Body of pancreas (tissue), 4 donors: ENCODE measurements at regions not wholly inside any gene's neighbourhood (a gene's known extent, or its start where the extent isn't known, plus 50 kb on each side); places are given as distances from the start of the nearest gene placed in this dataset.

ENCODE experiments used
- ATAC-seq: fragments of 150-250 bp; one replicate; pipeline ENCODE4 v1.9.1; 2016
- DNase-seq, 4 donors: peaks; one replicate each; pipeline ENCODE4 v3.0.0-alpha.2; 2019
- H3K27ac ChIP-seq, 4 donors: fragments of 200-600 bp; sonication (generic); 1 replicate in 3 of 4; 2 replicates in 1 of 4; pipeline versions ENCODE4 v1.5.1 to v1.6.1; 2016 to 2019; ENCODE audit warnings: mild to moderate bottlenecking in 1 of 4, mixed read lengths in 1 of 4, moderate library complexity in 1 of 4
- H3K27me3 ChIP-seq, 2 donors: fragments of 200-600 bp; sonication (generic); one replicate each; pipeline ENCODE4 v1.6.0; 2016; ENCODE audit warnings: mild to moderate bottlenecking in 1 of 2
- H3K36me3 ChIP-seq, 2 donors: fragments of 200-600 bp; sonication (generic); replicated peaks in 1 of 2; 2 replicates each; pipeline ENCODE4 v1.5.1; 2016; ENCODE audit warnings: low read depth in 2 of 2; ENCODE audit not compliant: insufficient read depth in 1 of 2
- H3K4me1 ChIP-seq: fragments of 200-600 bp; sonication (generic); one replicate; pipeline ENCODE4 v1.6.0; 2016
- H3K4me3 ChIP-seq, 2 donors: fragments of 200-600 bp; sonication (generic); 1 replicate in 1 of 2; 2 replicates in 1 of 2; pipeline ENCODE4 v1.5.1; 2016 to 2019
- H3K9me3 ChIP-seq, 3 donors: fragments of 200-600 bp; sonication (generic); 1 replicate in 2 of 3; 2 replicates in 1 of 3; pipeline ENCODE4 v1.5.1; 2016
- POLR2A ChIP-seq, 3 donors: fragments of 450-650 bp; IDR thresholded peaks; one replicate each; pipeline ENCODE4 v1.6.1; 2016; ENCODE audit warnings: antibody characterized with exemption in 3 of 3, mild to moderate bottlenecking in 2 of 3
- WGBS, 2 donors: methylation state at CpG; one replicate each; pipeline ENCODE4 v1.1.5; 2017; 5-methylcytosine and 5-hydroxymethylcytosine counted together
- intact Hi-C: fragments of 100-400 bp; cut with DNase I; formaldehyde crosslinking; loops from one replicate; pipeline ENCODE4 v1.15.1; 2023
- TF ChIP-seq, protein P1 (sequence below), 7 experiments: fragments of 450-650 bp in 4 of 7; fragments of 200-600 bp in 3 of 7; sonication (generic) in 3 of 7; IDR thresholded peaks; one replicate each; pipeline ENCODE4 v1.5.1; 2016 to 2019; ENCODE audit warnings: antibody characterized with exemption in 7 of 7

DNA sequence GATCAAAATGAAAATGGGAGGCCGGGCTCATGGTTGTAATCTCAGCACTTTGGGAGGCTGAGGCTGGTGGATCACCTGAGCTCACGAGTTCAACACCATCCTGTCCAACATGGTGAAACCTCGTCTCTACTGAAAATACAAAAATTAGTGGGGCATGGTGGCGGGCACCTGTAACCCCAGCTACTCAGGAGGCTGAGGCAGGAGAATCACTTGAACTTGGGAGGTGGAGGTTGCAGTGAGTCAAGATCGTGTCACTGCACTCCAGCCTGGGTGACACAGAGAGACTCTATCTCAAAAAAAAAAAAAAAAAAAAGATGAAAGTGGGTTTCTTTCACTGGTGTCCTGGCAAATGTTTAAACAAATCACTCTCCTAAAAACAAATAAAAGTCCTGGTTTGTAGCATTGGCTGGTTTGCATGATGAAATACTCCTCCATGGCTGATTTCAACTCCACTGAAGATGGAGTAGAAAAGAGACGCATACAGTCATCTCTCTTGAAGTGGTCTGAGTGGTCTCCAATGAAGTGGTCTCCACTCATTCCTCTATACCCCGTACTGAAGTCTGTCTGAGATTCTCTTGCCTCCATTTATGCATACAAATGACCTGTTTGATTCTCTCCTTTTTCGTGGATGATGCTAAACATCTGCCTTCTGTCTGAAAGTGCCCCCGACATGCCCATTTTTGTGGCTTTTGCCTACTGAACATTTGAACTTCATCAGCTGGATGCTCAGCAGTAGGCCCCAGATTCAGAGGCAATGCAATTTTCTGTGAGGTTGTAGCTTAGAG lies 153.0 kb upstream of the FAM20A start:
- Histone ChIP-seq H3K36me3 (no peaks in the 10 kb centered on the region), H3K4me1 (peaks cover 3% of the 10 kb centered on the region), H3K9me3 (no peaks in the 10 kb centered on the region), H3K27me3 (no peaks in the 10 kb centered on the region), H3K27ac (no peak overlapping the region), H3K4me3 (no peak overlapping the region)
- DNase-seq = no peak
- no peak for TF ChIP-seq POLR2A (IDR thresholded peaks at IDR 0.05)
- TF ChIP-seq, protein P1, sequence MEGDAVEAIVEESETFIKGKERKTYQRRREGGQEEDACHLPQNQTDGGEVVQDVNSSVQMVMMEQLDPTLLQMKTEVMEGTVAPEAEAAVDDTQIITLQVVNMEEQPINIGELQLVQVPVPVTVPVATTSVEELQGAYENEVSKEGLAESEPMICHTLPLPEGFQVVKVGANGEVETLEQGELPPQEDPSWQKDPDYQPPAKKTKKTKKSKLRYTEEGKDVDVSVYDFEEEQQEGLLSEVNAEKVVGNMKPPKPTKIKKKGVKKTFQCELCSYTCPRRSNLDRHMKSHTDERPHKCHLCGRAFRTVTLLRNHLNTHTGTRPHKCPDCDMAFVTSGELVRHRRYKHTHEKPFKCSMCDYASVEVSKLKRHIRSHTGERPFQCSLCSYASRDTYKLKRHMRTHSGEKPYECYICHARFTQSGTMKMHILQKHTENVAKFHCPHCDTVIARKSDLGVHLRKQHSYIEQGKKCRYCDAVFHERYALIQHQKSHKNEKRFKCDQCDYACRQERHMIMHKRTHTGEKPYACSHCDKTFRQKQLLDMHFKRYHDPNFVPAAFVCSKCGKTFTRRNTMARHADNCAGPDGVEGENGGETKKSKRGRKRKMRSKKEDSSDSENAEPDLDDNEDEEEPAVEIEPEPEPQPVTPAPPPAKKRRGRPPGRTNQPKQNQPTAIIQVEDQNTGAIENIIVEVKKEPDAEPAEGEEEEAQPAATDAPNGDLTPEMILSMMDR (IDR thresholded peaks at IDR 0.05) = no peak
- intact Hi-C loops = loop anchor here (10.0 kb wide), 1 partner anchor 219 kb away; no protein-coding TSS in a partner anchor
- ATAC-seq = no peak
- 86 to 87% methylated on average over 9 of the region's 9 CpGs for WGBS, 2 donors

DNA sequence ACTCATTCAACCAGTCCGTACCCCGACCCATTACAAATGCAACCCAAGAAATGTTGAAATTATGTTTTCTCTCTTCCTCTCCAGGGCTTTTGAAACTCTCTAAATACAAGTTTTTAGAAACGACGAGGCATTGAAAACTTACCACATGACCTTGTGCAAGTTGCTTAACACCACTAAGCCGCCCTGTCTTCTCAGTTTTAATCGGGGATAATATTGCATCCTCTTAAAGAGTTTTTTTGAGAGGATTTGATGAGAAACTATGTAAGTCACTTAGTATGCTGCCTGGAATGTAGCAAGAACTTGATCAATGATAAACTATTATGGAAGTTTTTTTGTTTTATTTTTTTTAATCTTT lies 149.0 kb upstream of the FAM20A start:
- intact Hi-C loops = loop anchor here (10.0 kb wide), 1 partner anchor 215 kb away; no protein-coding TSS in a partner anchor
- Histone ChIP-seq H3K4me1 (no peaks in the 10 kb centered on the region), H3K4me3 (no peak overlapping the region), H3K27ac (no peak overlapping the region), H3K36me3 (no peaks in the 10 kb centered on the region), H3K27me3 (no peaks in the 10 kb centered on the region), H3K9me3 (no peaks in the 10 kb centered on the region)
- WGBS, 2 donors = 78 to 79% methylated on average over 6 of the region's 6 CpGs
- ATAC-seq (no peak), DNase-seq (no peak)
- TF ChIP-seq, protein P1 (IDR thresholded peaks at IDR 0.05) = no peak
- no peak for TF ChIP-seq POLR2A (IDR thresholded peaks at IDR 0.05)

DNA sequence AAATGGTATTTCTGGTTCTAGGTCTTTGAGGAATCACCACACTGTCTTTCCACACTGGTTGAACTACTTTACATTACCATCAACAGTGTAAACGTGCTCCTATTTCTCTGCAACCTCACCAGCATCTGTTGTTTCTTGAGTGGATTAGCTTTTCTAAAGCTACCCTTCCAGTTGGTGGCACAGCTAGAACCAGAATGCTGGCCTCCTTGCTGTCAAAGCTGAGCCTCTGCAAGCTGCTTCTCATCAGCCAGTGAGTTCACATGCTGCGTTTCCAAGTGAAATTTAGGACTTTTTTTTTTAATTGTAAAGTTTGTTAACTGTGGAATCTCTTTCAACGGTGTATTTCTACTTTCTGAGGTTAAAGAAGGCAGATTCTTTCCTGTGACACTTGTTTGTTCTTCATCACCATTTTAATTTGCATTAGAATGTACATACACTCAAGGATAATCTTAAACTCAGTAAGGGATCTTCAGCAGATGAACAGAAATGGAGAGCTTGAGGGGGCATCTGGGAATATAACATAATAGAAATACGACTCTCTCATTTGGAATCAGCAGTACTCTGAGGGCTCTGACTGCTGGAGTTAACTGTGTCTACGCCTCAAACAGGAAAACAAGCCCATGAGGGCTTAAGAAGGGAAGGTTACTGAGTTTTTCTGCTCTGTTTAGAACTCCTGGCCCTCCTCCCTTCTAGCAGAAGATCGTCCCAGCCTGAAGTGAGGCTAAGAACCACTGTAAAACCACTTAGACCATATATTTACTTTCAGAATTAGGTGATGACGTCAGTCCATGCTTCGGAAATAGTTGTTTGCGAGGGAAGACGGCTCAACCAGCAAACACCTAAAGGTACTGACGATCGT lies 148.4 kb upstream of the FAM20A start:
- Histone ChIP-seq H3K36me3 (no peaks in the 10 kb centered on the region), H3K27me3 (no peaks in the 10 kb centered on the region), H3K27ac (no peak overlapping the region), H3K4me1 (no peaks in the 10 kb centered on the region), H3K4me3 (no peak overlapping the region), H3K9me3 (no peaks in the 10 kb centered on the region)
- TF ChIP-seq, protein P1 (IDR thresholded peaks at IDR 0.05) = no peak
- TF ChIP-seq POLR2A (IDR thresholded peaks at IDR 0.05) = no peak
- no peak for ATAC-seq
- no peak for DNase-seq
- WGBS, 2 donors = 53 to 57% methylated on average over 12 of the region's 12 CpGs
- intact Hi-C loops = loop anchor here (10.0 kb wide), 1 partner anchor 215 kb away; no protein-coding TSS in a partner anchor

DNA sequence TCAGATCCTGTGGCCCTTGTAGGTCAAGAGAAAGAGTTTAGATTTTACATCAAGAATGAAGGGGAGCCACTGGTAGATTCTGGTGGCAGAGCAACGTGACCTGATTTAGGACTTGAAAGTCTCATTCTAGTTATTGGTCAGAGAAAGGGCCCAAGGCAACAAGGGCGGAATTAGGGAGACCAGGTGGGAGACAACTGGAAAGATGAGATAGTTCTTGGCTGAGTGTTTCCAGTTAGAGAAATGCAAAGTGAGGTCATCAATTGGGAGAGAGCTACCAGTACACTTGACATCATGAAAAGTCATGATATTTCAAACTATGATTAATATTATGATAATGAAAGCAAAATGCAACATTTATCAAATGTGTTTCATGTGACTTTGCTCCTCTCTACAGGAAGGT lies 147.2 kb upstream of the FAM20A start:
- Histone ChIP-seq H3K4me1 (no peaks in the 10 kb centered on the region), H3K9me3 (no peaks in the 10 kb centered on the region), H3K27me3 (no peaks in the 10 kb centered on the region), H3K27ac (no peak overlapping the region), H3K4me3 (no peak overlapping the region), H3K36me3 (no peaks in the 10 kb centered on the region)
- WGBS, 2 donors = 83 to 87% methylated on average over 2 of the region's 2 CpGs
- ATAC-seq = no peak
- TF ChIP-seq, protein P1 (IDR thresholded peaks at IDR 0.05) = no peak
- no peak for TF ChIP-seq POLR2A (IDR thresholded peaks at IDR 0.05)
- no peak for DNase-seq
- intact Hi-C loops = no loop called here
